ENCODE measurements at regions not wholly inside any gene's neighbourhood (a gene's known extent, or its start where the extent isn't known, plus 50 kb on each side); places are given as distances from the start of the nearest gene placed in this dataset.

- DNase-seq (ENCODE audit: low read depth in 2 of 3, low spot score in 2 of 3): no peak
Observed at GRCh38 chr1:199396456-199396855, 631.1 kb upstream of the NR5A2 start.

GRCh38 chr1:199399996-199400724, 627.4 kb upstream of the NR5A2 start:
- DNase-seq (ENCODE audit: low read depth in 2 of 3, low spot score in 2 of 3): no peak

GRCh38 chr1:199403531-199404116, 623.9 kb upstream of the NR5A2 start:
- no peak for DNase-seq (ENCODE audit: low read depth in 2 of 3, low spot score in 2 of 3)

GRCh38 chr1:199404191-199404590, 623.3 kb upstream of the NR5A2 start:
- no peak for DNase-seq (ENCODE audit: low read depth in 2 of 3, low spot score in 2 of 3)

- DNase-seq (ENCODE audit: low read depth in 2 of 3, low spot score in 2 of 3): no peak
Observed at GRCh38 chr1:199404976-199405375, 622.5 kb upstream of the NR5A2 start.

- no peak for DNase-seq (ENCODE audit: low read depth in 2 of 3, low spot score in 2 of 3)
Observed at GRCh38 chr1:199405634-199406196, 621.8 kb upstream of the NR5A2 start.

GRCh38 chr1:199410462-199410861, 617.0 kb upstream of the NR5A2 start:
- no peak for DNase-seq (ENCODE audit: low read depth in 2 of 3, low spot score in 2 of 3)

- DNase-seq (ENCODE audit: low read depth in 2 of 3, low spot score in 2 of 3): no peak
Observed at GRCh38 chr1:199411506-199411905, 616.0 kb upstream of the NR5A2 start.

- DNase-seq (ENCODE audit: low read depth in 2 of 3, low spot score in 2 of 3): no peak
Observed at GRCh38 chr1:199422206-199422605, 605.3 kb upstream of the NR5A2 start.

GRCh38 chr1:199447906-199448305, 579.6 kb upstream of the NR5A2 start:
- no peak for DNase-seq (ENCODE audit: low read depth in 2 of 3, low spot score in 2 of 3)

GRCh38 chr1:199448646-199449045, 578.9 kb upstream of the NR5A2 start:
- no peak for DNase-seq (ENCODE audit: low read depth in 2 of 3, low spot score in 2 of 3)

GRCh38 chr1:199449221-199449620, 578.3 kb upstream of the NR5A2 start:
- DNase-seq (ENCODE audit: low read depth in 2 of 3, low spot score in 2 of 3): no peak

- no peak for DNase-seq (ENCODE audit: low read depth in 2 of 3, low spot score in 2 of 3)
Observed at GRCh38 chr1:199449681-199450080, 577.8 kb upstream of the NR5A2 start.

GRCh38 chr1:199452627-199453026, 574.9 kb upstream of the NR5A2 start:
- DNase-seq (ENCODE audit: low read depth in 2 of 3, low spot score in 2 of 3): no peak

GRCh38 chr1:199453723-199454122, 573.8 kb upstream of the NR5A2 start:
- DNase-seq (ENCODE audit: low read depth in 2 of 3, low spot score in 2 of 3): no peak

- DNase-seq (ENCODE audit: low read depth in 2 of 3, low spot score in 2 of 3): no peak
Observed at GRCh38 chr1:199460933-199461332, 566.6 kb upstream of the NR5A2 start.

GRCh38 chr1:199463521-199464127, 563.9 kb upstream of the NR5A2 start:
- no peak for DNase-seq (ENCODE audit: low read depth in 2 of 3, low spot score in 2 of 3)

- DNase-seq (ENCODE audit: low read depth in 2 of 3, low spot score in 2 of 3): no peak
Observed at GRCh38 chr1:199466961-199467360, 560.5 kb upstream of the NR5A2 start.

GRCh38 chr1:199472018-199472417, 555.5 kb upstream of the NR5A2 start:
- no peak for DNase-seq (ENCODE audit: low read depth in 2 of 3, low spot score in 2 of 3)

GRCh38 chr1:199472978-199473377, 554.5 kb upstream of the NR5A2 start:
- no peak for DNase-seq (ENCODE audit: low read depth in 2 of 3, low spot score in 2 of 3)

GRCh38 chr1:199474738-199475137, 552.8 kb upstream of the NR5A2 start:
- DNase-seq (ENCODE audit: low read depth in 2 of 3, low spot score in 2 of 3): no peak

- DNase-seq (ENCODE audit: low read depth in 2 of 3, low spot score in 2 of 3): no peak
Observed at GRCh38 chr1:199482426-199482825, 545.1 kb upstream of the NR5A2 start.

All from activated CD8-positive, alpha-beta memory T cell treated with anti-CD3 and anti-CD28 coated beads for 48 hours (primary cell).